22Rv1 (cell line): ENCODE measurements at regions not wholly inside any gene's neighbourhood (a gene's known extent, or its start where the extent isn't known, plus 50 kb on each side); places are given as distances from the start of the nearest gene placed in this dataset.

Source experiments
- CTCF ChIP-seq: fragments of 450-650 bp; IDR thresholded peaks from 2 replicates; pipeline ENCODE4 v1.5.1; 2017; ENCODE audit warnings: mild to moderate bottlenecking
- ZFX ChIP-seq: fragments of 450-650 bp; IDR thresholded peaks from 2 replicates; pipeline ENCODE4 v1.6.1; 2017; ENCODE audit warnings: antibody characterized with exemption, borderline replicate concordance

- TF ChIP-seq CTCF (no peak), ZFX (no peak)
Measured at GRCh38 chr11:37450613-37451012, 852.6 kb upstream of the RAG2 start.
